T-cell (primary cell): ENCODE measurements at regions not wholly inside any gene's neighbourhood (a gene's known extent, or its start where the extent isn't known, plus 50 kb on each side); places are given as distances from the start of the nearest gene placed in this dataset.

Source experiments
- ATAC-seq, 4 experiments: fragments of 200-7000 bp in 3 of 4; fragments of 150-1000 bp in 1 of 4; cut with Tn5 transposase; replicated peaks in 1 of 4; 1 replicate in 3 of 4; 2 replicates in 1 of 4; pipeline ENCODE4 v1.10.0; 2021; ENCODE audit warnings: moderate library complexity in 3 of 4, mild to moderate bottlenecking in 2 of 4, moderate number of reproducible peaks in 1 of 4
- CTCF ChIA-PET, 2 donors: fragments of 300-600 bp; sonication (Branson Sonifier 250); formaldehyde crosslinking; loops; one replicate each; lab custom pipeline; 2022; ENCODE audit warnings: antibody characterized with exemption in 2 of 2; lab: Charles Lee
- POLR2A ChIA-PET, 2 donors: fragments of 300-600 bp; sonication (Branson Sonifier 250); formaldehyde crosslinking; loops; one replicate each; lab custom pipeline; 2022; ENCODE audit warnings: antibody characterized with exemption in 2 of 2; lab: Charles Lee
- DNase-seq, 35 experiments: peaks; one replicate each; pipeline versions ENCODE4 v3.0.0 to v3.0.0-alpha.2; 2013 to 2023
- H3K27ac ChIP-seq: one replicate; pipeline ENCODE4 v1.5.1; 2013; ENCODE audit warnings: low read length
- H3K27me3 ChIP-seq, 2 experiments: replicated peaks in 1 of 2; 1 replicate in 1 of 2; 2 replicates in 1 of 2; pipeline versions ENCODE4 v1.6.1 to v1.7.0; 2013; ENCODE audit warnings: low read length in 1 of 2, mixed read lengths in 1 of 2; ENCODE audit not compliant: control insufficient read depth in 2 of 2, insufficient read depth in 2 of 2; ENCODE audit errors: extremely low read depth in 1 of 2
- H3K36me3 ChIP-seq, 2 donors: 1 replicate in 1 of 2; 2 replicates in 1 of 2; pipeline versions ENCODE4 v1.6.1 to v1.7.0; 2013; ENCODE audit warnings: low read length in 1 of 2; ENCODE audit not compliant: control insufficient read depth in 2 of 2, insufficient read depth in 1 of 2; ENCODE audit errors: extremely low read depth in 1 of 2
- H3K4me1 ChIP-seq, 2 experiments: 1 replicate in 1 of 2; 2 replicates in 1 of 2; pipeline versions ENCODE4 v1.6.1 to v1.7.0; 2013; ENCODE audit warnings: low read length in 2 of 2, mixed read lengths in 1 of 2; ENCODE audit not compliant: insufficient read depth in 2 of 2, control insufficient read depth in 1 of 2; ENCODE audit errors: extremely low read depth in 1 of 2
- H3K4me3 ChIP-seq, 2 donors: 1 replicate in 1 of 2; 2 replicates in 1 of 2; pipeline versions ENCODE4 v1.5.1 to v1.7.0; 2013; ENCODE audit warnings: mild to moderate bottlenecking in 2 of 2, low read length in 1 of 2, moderate library complexity in 1 of 2; ENCODE audit not compliant: control insufficient read depth in 1 of 2; ENCODE audit errors: extremely low read depth in 1 of 2
- H3K9me3 ChIP-seq: 2 replicates; pipeline ENCODE4 v1.7.0; 2013
- H3K27ac Mint-ChIP-seq, 2 donors: one replicate each; pipeline ENCODE4 v1.8.0; 2020 to 2021; ENCODE audit warnings: mild to moderate bottlenecking in 2 of 2, mixed read lengths in 2 of 2
- H3K27me3 Mint-ChIP-seq, 2 donors: one replicate each; pipeline ENCODE4 v1.8.0; 2021 to 2022; ENCODE audit warnings: mixed read lengths in 2 of 2
- H3K36me3 Mint-ChIP-seq: one replicate; pipeline ENCODE4 v1.8.0; 2021; ENCODE audit warnings: mixed read lengths
- H3K4me1 Mint-ChIP-seq, 3 donors: one replicate each; pipeline ENCODE4 v1.8.0; 2020 to 2022; ENCODE audit warnings: mixed read lengths in 3 of 3, mild to moderate bottlenecking in 1 of 3
- H3K4me3 Mint-ChIP-seq, 3 donors: one replicate each; pipeline ENCODE4 v1.8.0; 2020 to 2022; ENCODE audit warnings: mild to moderate bottlenecking in 3 of 3, mixed read lengths in 3 of 3, moderate library complexity in 3 of 3
- H3K9me3 Mint-ChIP-seq, 3 donors: one replicate each; pipeline ENCODE4 v1.8.0; 2020 to 2022; ENCODE audit warnings: mixed read lengths in 3 of 3
- WGBS: methylation state at CpG from one replicate; pipeline ENCODE4 v1.1.5; 2013; ENCODE audit warnings: missing lambda C conversion rate; ENCODE audit not compliant: insufficient coverage; 5-methylcytosine and 5-hydroxymethylcytosine counted together

DNA sequence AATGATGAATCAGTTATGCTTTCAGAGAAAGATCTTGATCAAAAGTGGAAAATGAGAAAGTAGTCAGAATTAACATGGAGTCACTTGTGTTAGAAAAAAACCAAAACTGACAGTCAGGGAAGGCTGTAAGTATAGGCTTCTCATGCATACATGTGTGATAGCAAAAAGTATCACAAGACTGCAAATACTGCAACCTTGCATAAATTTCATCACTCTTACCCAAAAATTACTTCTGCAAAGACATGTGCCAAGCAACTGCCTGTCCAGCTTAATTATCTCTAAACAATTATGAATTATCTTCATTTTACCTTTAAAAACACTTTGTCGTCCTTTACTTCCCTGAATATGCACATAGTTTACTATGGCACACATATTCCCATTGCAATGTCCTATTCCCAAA is 2466.4 kb upstream of the PCDH20 start:
- WGBS, result 86% methylated on average over 1 of the region's 1 CpG

DNA sequence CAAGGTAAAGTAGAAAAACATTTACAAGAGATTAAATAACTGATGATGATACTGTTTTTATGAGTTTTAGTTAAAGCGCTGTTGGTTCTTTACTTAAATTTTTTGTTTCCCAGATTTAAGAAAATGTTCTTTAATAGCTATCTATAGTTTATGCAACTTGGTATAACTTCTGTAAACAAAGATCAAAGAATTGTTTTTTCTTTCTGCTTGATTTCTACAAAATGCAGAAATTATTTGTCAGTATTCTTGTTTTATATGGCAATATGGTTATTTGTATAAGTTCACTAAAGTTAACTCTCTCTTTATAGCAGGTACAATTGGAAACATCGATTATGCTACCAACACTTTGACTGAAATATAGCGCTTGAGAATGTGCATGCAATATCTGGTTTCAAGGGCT is 2465.1 kb upstream of the PCDH20 start:
- H3K4me1 Mint-ChIP-seq, result no peaks in the 10 kb centered on the region
- Histone ChIP-seq H3K27ac (no peak overlapping the region), H3K4me1 (no peaks in the 10 kb centered on the region), H3K9me3 (peaks cover 4% of the 10 kb centered on the region), H3K27me3 (no peaks in the 10 kb centered on the region), H3K36me3 (no peaks in the 10 kb centered on the region), H3K4me3 (no peak overlapping the region)
- ATAC-seq (no peak), DNase-seq (no peak)
- ChIA-PET CTCF (no interaction called here), POLR2A (no interaction called here)
- H3K36me3 Mint-ChIP-seq, result no peaks in the 10 kb centered on the region
- no peaks in the 10 kb centered on the region for H3K27me3 Mint-ChIP-seq
- WGBS, result no CpG with 5 or more reads among the region's 3 CpGs
- peaks cover 14 to 16% (median 15%) of the 10 kb centered on the region in 3 donors for H3K9me3 Mint-ChIP-seq
- H3K4me3 Mint-ChIP-seq, result no peak overlapping the region
- H3K27ac Mint-ChIP-seq, result no peak overlapping the region

More for the DNA sequence above, 2466.4 kb upstream of the PCDH20 start:
- Histone ChIP-seq H3K27ac (no peak overlapping the region), H3K27me3 (no peaks in the 10 kb centered on the region), H3K4me1 (no peaks in the 10 kb centered on the region), H3K9me3 (peaks cover 4% of the 10 kb centered on the region), H3K36me3 (no peaks in the 10 kb centered on the region), H3K4me3 (no peak overlapping the region)
- peaks cover 10 to 18% (median 17%) of the 10 kb centered on the region in 3 donors for H3K9me3 Mint-ChIP-seq
- no peaks in the 10 kb centered on the region for H3K4me1 Mint-ChIP-seq
- H3K27me3 Mint-ChIP-seq, result no peaks in the 10 kb centered on the region
- POLR2A ChIA-PET, result no interaction called here
- ATAC-seq (no peak), DNase-seq (no peak)
- CTCF ChIA-PET, result no interaction called here
- H3K27ac Mint-ChIP-seq, result no peak overlapping the region
- no peak overlapping the region for H3K4me3 Mint-ChIP-seq
- no peaks in the 10 kb centered on the region for H3K36me3 Mint-ChIP-seq

- no peak overlapping the region for H3K27ac Mint-ChIP-seq
Measured at GRCh38 chr13:63873936-63874335, 2458.3 kb upstream of the PCDH20 start.

DNA sequence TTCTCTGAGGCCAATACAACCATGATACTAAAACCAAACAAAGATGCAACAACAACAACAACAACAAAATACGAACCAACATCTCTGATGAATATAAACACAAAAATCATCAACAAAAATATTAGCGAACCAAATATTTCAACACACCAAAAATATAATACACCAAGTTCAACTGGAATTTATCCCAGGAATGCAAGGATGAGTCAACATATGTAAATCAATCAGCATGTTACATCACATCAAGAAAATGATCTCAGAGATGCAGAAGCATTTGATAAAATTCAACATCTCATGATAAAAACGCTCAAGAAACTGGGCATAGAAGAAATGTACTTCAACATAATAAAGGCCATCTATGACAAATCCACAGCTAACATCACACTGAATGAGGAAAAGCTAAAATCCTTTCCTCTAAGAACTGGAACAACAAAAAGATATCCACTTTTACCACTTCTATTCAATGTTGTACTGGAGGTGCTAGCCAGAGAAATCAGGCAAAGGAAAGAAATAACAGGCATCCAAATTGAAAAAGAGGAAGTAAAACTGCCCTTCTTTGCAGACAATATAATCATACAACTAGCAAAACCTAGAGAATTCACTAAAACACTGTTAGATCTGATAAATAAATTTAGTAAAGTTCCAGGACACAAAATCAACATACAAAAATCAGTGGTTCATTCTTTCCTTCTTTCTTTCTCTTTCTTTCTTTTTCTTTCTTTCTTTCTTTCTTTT is 2448.7 kb upstream of the PCDH20 start:
- DNase-seq (no peak), ATAC-seq (no peak)
- H3K27ac Mint-ChIP-seq, result no peak overlapping the region
- no peaks in the 10 kb centered on the region for H3K4me1 Mint-ChIP-seq
- Histone ChIP-seq H3K4me3 (no peak overlapping the region), H3K36me3 (no peaks in the 10 kb centered on the region), H3K27ac (no peak overlapping the region), H3K27me3 (no peaks in the 10 kb centered on the region), H3K4me1 (no peaks in the 10 kb centered on the region), H3K9me3 (no peaks in the 10 kb centered on the region)
- no peak overlapping the region for H3K4me3 Mint-ChIP-seq
- ChIA-PET POLR2A (no interaction called here), CTCF (no interaction called here)
- no peaks in the 10 kb centered on the region for H3K36me3 Mint-ChIP-seq
- peaks cover 13 to 44% (median 39%) of the 10 kb centered on the region in 3 donors for H3K9me3 Mint-ChIP-seq
- no peaks in the 10 kb centered on the region for H3K27me3 Mint-ChIP-seq
- 80% methylated on average over 2 of the region's 3 CpGs for WGBS

More at GRCh38 chr13:63873936-63874335, 2458.3 kb upstream of the PCDH20 start:
- no peaks in the 10 kb centered on the region for H3K36me3 Mint-ChIP-seq
- 86% methylated on average over 1 of the region's 5 CpGs for WGBS
- no peaks in the 10 kb centered on the region for H3K4me1 Mint-ChIP-seq
- Histone ChIP-seq H3K27me3 (no peaks in the 10 kb centered on the region), H3K9me3 (peaks cover 4% of the 10 kb centered on the region), H3K36me3 (no peaks in the 10 kb centered on the region), H3K4me3 (no peak overlapping the region), H3K27ac (no peak overlapping the region), H3K4me1 (no peaks in the 10 kb centered on the region)
- H3K4me3 Mint-ChIP-seq, result no peak overlapping the region
- ChIA-PET POLR2A (no interaction called here), CTCF (no interaction called here)
- DNase-seq, result no peak
- no peak for ATAC-seq
- H3K9me3 Mint-ChIP-seq, result peaks cover 13 to 15% (median 13%) of the 10 kb centered on the region in 3 donors
- no peaks in the 10 kb centered on the region for H3K27me3 Mint-ChIP-seq

- Mint-ChIP-seq H3K27ac (no peak overlapping the region), H3K9me3 (peaks cover 0 to 5% (median 3%) of the 10 kb centered on the region in 3 donors), H3K4me1 (no peaks in the 10 kb centered on the region), H3K27me3 (no peaks in the 10 kb centered on the region), H3K36me3 (no peaks in the 10 kb centered on the region), H3K4me3 (no peak overlapping the region)
- peaks cover 3% of the 10 kb centered on the region for H3K9me3 ChIP-seq
- POLR2A ChIA-PET, result no interaction called here
- 77% methylated on average over 4 of the region's 7 CpGs for WGBS
- no peaks in the 10 kb centered on the region for H3K27me3 ChIP-seq
- ATAC-seq (no peak), DNase-seq (no peak)
- no peak overlapping the region for H3K27ac ChIP-seq
- H3K4me1 ChIP-seq, result no peaks in the 10 kb centered on the region
- H3K4me3 ChIP-seq, result no peak overlapping the region
- H3K36me3 ChIP-seq, result no peaks in the 10 kb centered on the region
- CTCF ChIA-PET, result no interaction called here
Measured at GRCh38 chr13:63855457-63856118, 2439.9 kb upstream of the PCDH20 start.

DNA sequence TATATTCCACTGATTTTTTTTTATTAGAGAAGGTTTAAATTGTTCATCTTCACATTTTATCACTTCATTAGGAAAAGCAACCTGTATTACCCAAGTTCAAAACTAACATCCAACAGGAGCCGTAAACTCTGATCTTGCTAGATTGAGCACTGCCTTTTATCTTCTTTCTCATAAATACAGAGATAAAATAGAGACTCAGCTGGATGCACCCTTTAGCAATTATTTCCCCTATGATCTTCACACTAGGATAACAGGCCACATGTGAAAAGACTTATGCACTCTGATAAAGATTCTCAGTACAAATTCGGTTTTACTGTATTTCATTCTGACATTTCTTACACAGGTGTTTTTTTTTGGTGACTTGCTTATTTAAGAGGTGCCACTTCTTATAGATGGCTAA is 2438.2 kb upstream of the PCDH20 start:
- peaks cover 0 to 5% (median 3%) of the 10 kb centered on the region in 3 donors for H3K9me3 Mint-ChIP-seq
- no peaks in the 10 kb centered on the region for H3K4me1 Mint-ChIP-seq
- CTCF ChIA-PET, result no interaction called here
- H3K4me3 Mint-ChIP-seq, result no peak overlapping the region
- H3K4me1 ChIP-seq, result no peaks in the 10 kb centered on the region
- H3K27me3 Mint-ChIP-seq, result no peaks in the 10 kb centered on the region
- H3K36me3 ChIP-seq, result no peaks in the 10 kb centered on the region
- H3K27ac ChIP-seq, result no peak overlapping the region
- no peak overlapping the region for H3K4me3 ChIP-seq
- no peaks in the 10 kb centered on the region for H3K36me3 Mint-ChIP-seq
- H3K9me3 ChIP-seq, result peaks cover 3% of the 10 kb centered on the region
- no peak for ATAC-seq
- WGBS, result 100% methylated on average over 1 of the region's 2 CpGs
- DNase-seq, result no peak
- H3K27me3 ChIP-seq, result no peaks in the 10 kb centered on the region
- H3K27ac Mint-ChIP-seq, result no peak overlapping the region
- POLR2A ChIA-PET, result no interaction called here
